GM12878 (cell line): ENCODE measurements at regions not wholly inside any gene's neighbourhood (a gene's known extent, or its start where the extent isn't known, plus 50 kb on each side); places are given as distances from the start of the nearest gene placed in this dataset.

Experiments
- BHLHE40 ChIP-seq, 2 experiments: fragments of 450-650 bp in 1 of 2; IDR thresholded peaks; 2 replicates each; pipeline ENCODE4 v1.6.1; 2011 to 2017; ENCODE audit warnings: low read depth in 2 of 2, borderline replicate concordance in 1 of 2, improper control_type of control experiment in 1 of 2, low read length in 1 of 2, mild to moderate bottlenecking in 1 of 2
- CBX3 ChIP-seq: fragments of 200-600 bp; sonication (generic); IDR thresholded peaks from 2 replicates; pipeline ENCODE4 v1.6.1; 2016; ENCODE audit warnings: low read depth, borderline replicate concordance
- CHD2 ChIP-seq: IDR thresholded peaks from 2 replicates; pipeline ENCODE4 v1.6.1; 2011; ENCODE audit warnings: low read depth, low read length, improper control_type of control experiment, borderline replicate concordance
- CREB1 ChIP-seq: IDR thresholded peaks from 2 replicates; pipeline ENCODE4 v1.6.1; 2012; ENCODE audit warnings: low read depth, mild to moderate bottlenecking, inconsistent platforms
- CTCF ChIP-seq, 3 experiments: IDR thresholded peaks in 2 of 3; conservative IDR thresholded peaks in 1 of 3; 2 replicates each; pipeline ENCODE4 v1.5.1; 2011; ENCODE audit warnings: low read depth in 3 of 3, low read length in 3 of 3, mild to moderate bottlenecking in 3 of 3, control low read depth in 2 of 3, moderate library complexity in 2 of 3, inconsistent platforms in 1 of 3, mixed read lengths in 1 of 3; ENCODE audit not compliant: control insufficient read depth in 2 of 3, insufficient read depth in 1 of 3; ENCODE audit errors: extremely low read depth in 1 of 3
- ESRRA ChIP-seq: IDR thresholded peaks from 2 replicates; pipeline ENCODE4 v1.6.1; 2012; ENCODE audit warnings: mild to moderate bottlenecking, low read length, improper control_type of control experiment
- ETV6 ChIP-seq, 2 experiments: fragments of 450-650 bp in 1 of 2; IDR thresholded peaks in 1 of 2; conservative IDR thresholded peaks in 1 of 2; 2 replicates each; pipeline ENCODE4 v1.6.1; 2014; ENCODE audit warnings: antibody characterized with exemption in 1 of 2, borderline replicate concordance in 1 of 2, low read depth in 1 of 2, mild to moderate bottlenecking in 1 of 2, moderate library complexity in 1 of 2
- FOXM1 ChIP-seq: IDR thresholded peaks from 2 replicates; pipeline ENCODE4 v1.6.1; 2012; ENCODE audit warnings: low read depth, mild to moderate bottlenecking, inconsistent platforms, low read length, moderate library complexity
- POLR2A ChIP-seq: IDR thresholded peaks from 2 replicates; pipeline ENCODE4 v1.6.1; 2011; ENCODE audit warnings: low read depth, mild to moderate bottlenecking, low read length
- POLR2AphosphoS5 ChIP-seq: IDR thresholded peaks from 2 replicates; pipeline ENCODE4 v1.6.1; 2011; ENCODE audit warnings: mild to moderate bottlenecking, low read length, inconsistent platforms
- PRDM15 ChIP-seq: fragments of 450-650 bp; formaldehyde crosslinking; IDR thresholded peaks from 2 replicates; pipeline ENCODE4 v1.4.0; 2020; ENCODE audit warnings: mild to moderate bottlenecking, moderate library complexity
- RB1 ChIP-seq: fragments of 450-650 bp; formaldehyde crosslinking; IDR thresholded peaks from 2 replicates; pipeline ENCODE4 v1.6.1; 2017; ENCODE audit warnings: mild to moderate bottlenecking, borderline replicate concordance
- SP1 ChIP-seq: IDR thresholded peaks from one replicate; pipeline ENCODE4 v1.6.1; 2011; ENCODE audit warnings: low read depth, low read length
- ZNF24 ChIP-seq: fragments of 450-650 bp; IDR thresholded peaks from 2 replicates; pipeline ENCODE4 v1.6.1; 2017; ENCODE audit warnings: antibody characterized with exemption, mild to moderate bottlenecking

GRCh38 chr17:63171428-63172393 is 205.7 kb downstream of the TANC2 start:
- no peak for TF ChIP-seq BHLHE40 (IDR thresholded peaks at IDR 0.05; ENCODE audit: borderline replicate concordance in 1 of 2, low read depth in 2 of 2, low read length in 1 of 2)
- TF ChIP-seq CTCF (IDR thresholded peaks at IDR 0.05 in 2 of 3, conservative IDR thresholded peaks at IDR 0.05 in 1 of 3; ENCODE audit: control insufficient read depth in 2 of 3, extremely low read depth in 1 of 3, insufficient read depth in 1 of 3, low read depth in 3 of 3, low read length in 3 of 3), result no peak
- TF ChIP-seq ZNF24, result no peak
- no peak for TF ChIP-seq POLR2A
- TF ChIP-seq CHD2, result no peak
- TF ChIP-seq FOXM1, result no peak
- TF ChIP-seq RB1, result no peak
- no peak for TF ChIP-seq CBX3
- TF ChIP-seq SP1, result no peak
- no peak for TF ChIP-seq PRDM15 (CRISPR knock-in tag)
- no peak for TF ChIP-seq CREB1
- no peak for TF ChIP-seq ESRRA
- TF ChIP-seq POLR2AphosphoS5, result no peak
- TF ChIP-seq ETV6 (conservative IDR thresholded peaks at IDR 0.05 in 1 of 2, IDR thresholded peaks at IDR 0.05 in 1 of 2; ENCODE audit: borderline replicate concordance in 1 of 2, low read depth in 1 of 2), result no peak
